DND-41 (cell line): ENCODE measurements at regions not wholly inside any gene's neighbourhood (a gene's known extent, or its start where the extent isn't known, plus 50 kb on each side); places are given as distances from the start of the nearest gene placed in this dataset.

Source experiments
- ATAC-seq: fragments of 200-7000 bp; cut with Tn5 transposase; 3 replicates; pipeline ENCODE4 v1.9.1; 2021; ENCODE audit warnings: low read depth; ENCODE audit not compliant: insufficient read depth
- DNase-seq: peaks from one replicate; pipeline ENCODE4 v3.0.0-alpha.2; 2020
- H2AFZ ChIP-seq: 2 replicates; pipeline ENCODE4 v1.6.0; 2012; ENCODE audit warnings: low read depth, low read length
- H3K27ac ChIP-seq: 2 replicates; pipeline ENCODE4 v1.5.1; 2012; ENCODE audit warnings: low read length, inconsistent platforms
- H3K27me3 ChIP-seq: fragments of 200-600 bp; sonication (generic); 2 replicates; pipeline ENCODE4 v1.6.0; 2012; ENCODE audit warnings: low read length, mild to moderate bottlenecking, inconsistent platforms; ENCODE audit not compliant: insufficient read depth, poor library complexity
- H3K36me3 ChIP-seq: 2 replicates; pipeline ENCODE4 v1.5.1; 2012; ENCODE audit warnings: low read length, inconsistent platforms; ENCODE audit not compliant: insufficient read depth
- H3K4me1 ChIP-seq: 2 replicates; pipeline ENCODE4 v1.5.1; 2012; ENCODE audit warnings: mild to moderate bottlenecking, low read length; ENCODE audit not compliant: insufficient read depth
- H3K4me2 ChIP-seq: 2 replicates; pipeline ENCODE4 v1.6.0; 2012; ENCODE audit warnings: mild to moderate bottlenecking, moderate library complexity, low read length, inconsistent platforms; ENCODE audit not compliant: insufficient read depth
- H3K4me3 ChIP-seq, 2 experiments: fragments of 200-600 bp in 1 of 2; shearing (Covaris generic) in 1 of 2; 2 replicates each; pipeline ENCODE4 v1.5.1; 2012 to 2016; ENCODE audit warnings: inconsistent platforms in 2 of 2, low read length in 2 of 2, mild to moderate bottlenecking in 2 of 2, low read depth in 1 of 2, moderate library complexity in 1 of 2
- H3K79me2 ChIP-seq: 2 replicates; pipeline ENCODE4 v1.6.0; 2012; ENCODE audit warnings: low read length, inconsistent platforms; ENCODE audit not compliant: insufficient read depth
- H3K9ac ChIP-seq: 2 replicates; pipeline ENCODE4 v1.6.0; 2012; ENCODE audit warnings: low read depth, mild to moderate bottlenecking, inconsistent platforms, low read length, moderate library complexity
- H3K9me3 ChIP-seq: 2 replicates; pipeline ENCODE4 v1.5.1; 2012; ENCODE audit warnings: low read length, moderate library complexity, mild to moderate bottlenecking, inconsistent platforms; ENCODE audit not compliant: insufficient read depth, severe bottlenecking
- H4K20me1 ChIP-seq: 2 replicates; pipeline ENCODE4 v1.6.0; 2012; ENCODE audit warnings: low read length; ENCODE audit not compliant: insufficient read depth
- EZH2 ChIP-seq: IDR thresholded peaks from 3 replicates; pipeline ENCODE4 v1.6.1; 2012; ENCODE audit warnings: borderline replicate concordance, low read depth, mild to moderate bottlenecking, moderate library complexity, low read length, inconsistent platforms; ENCODE audit not compliant: severe bottlenecking
- TF ChIP-seq, protein P1 (sequence below): IDR thresholded peaks from 2 replicates; pipeline ENCODE4 v1.5.1; 2012; ENCODE audit warnings: borderline replicate concordance, low read length, moderate library complexity, mild to moderate bottlenecking; ENCODE audit not compliant: poor library complexity, severe bottlenecking; ENCODE audit errors: extremely low read depth

DNA sequence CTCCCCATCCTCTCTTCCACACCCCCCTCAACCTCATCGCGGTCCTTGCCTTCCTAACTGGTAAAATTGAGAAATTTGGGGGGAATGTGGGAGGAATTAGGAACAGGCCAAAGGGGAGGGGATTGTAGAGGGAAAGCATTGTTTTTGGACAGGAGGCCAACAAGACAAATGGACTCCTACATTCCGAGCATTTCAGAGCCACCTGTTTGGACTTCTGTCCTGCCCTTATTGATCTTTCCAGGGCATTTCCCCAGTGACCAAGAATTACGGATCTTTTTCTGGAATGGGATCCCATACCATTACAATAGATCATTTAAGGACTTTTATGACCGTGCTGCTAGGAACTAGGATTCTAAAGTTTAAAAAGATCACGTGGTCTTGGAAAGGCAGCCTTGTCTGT is 221.3 kb upstream of the ASIC2 start:
- no peaks in the 10 kb centered on the region for H3K27me3 ChIP-seq
- H4K20me1 ChIP-seq, result no peaks in the 10 kb centered on the region
- no peak overlapping the region for H3K27ac ChIP-seq
- no peak overlapping the region for H3K4me3 ChIP-seq
- H3K4me2 ChIP-seq, result no peak overlapping the region
- no peak for ATAC-seq
- H3K79me2 ChIP-seq, result no peaks in the 10 kb centered on the region
- no peaks in the 10 kb centered on the region for H3K36me3 ChIP-seq
- H3K9me3 ChIP-seq, result no peaks in the 10 kb centered on the region
- no peak for DNase-seq
- no peak overlapping the region for H3K9ac ChIP-seq
- H2AFZ ChIP-seq, result no peak overlapping the region
- TF ChIP-seq EZH2, result no peak
- TF ChIP-seq, protein P1, sequence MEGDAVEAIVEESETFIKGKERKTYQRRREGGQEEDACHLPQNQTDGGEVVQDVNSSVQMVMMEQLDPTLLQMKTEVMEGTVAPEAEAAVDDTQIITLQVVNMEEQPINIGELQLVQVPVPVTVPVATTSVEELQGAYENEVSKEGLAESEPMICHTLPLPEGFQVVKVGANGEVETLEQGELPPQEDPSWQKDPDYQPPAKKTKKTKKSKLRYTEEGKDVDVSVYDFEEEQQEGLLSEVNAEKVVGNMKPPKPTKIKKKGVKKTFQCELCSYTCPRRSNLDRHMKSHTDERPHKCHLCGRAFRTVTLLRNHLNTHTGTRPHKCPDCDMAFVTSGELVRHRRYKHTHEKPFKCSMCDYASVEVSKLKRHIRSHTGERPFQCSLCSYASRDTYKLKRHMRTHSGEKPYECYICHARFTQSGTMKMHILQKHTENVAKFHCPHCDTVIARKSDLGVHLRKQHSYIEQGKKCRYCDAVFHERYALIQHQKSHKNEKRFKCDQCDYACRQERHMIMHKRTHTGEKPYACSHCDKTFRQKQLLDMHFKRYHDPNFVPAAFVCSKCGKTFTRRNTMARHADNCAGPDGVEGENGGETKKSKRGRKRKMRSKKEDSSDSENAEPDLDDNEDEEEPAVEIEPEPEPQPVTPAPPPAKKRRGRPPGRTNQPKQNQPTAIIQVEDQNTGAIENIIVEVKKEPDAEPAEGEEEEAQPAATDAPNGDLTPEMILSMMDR, result no peak
- no peaks in the 10 kb centered on the region for H3K4me1 ChIP-seq

DNA sequence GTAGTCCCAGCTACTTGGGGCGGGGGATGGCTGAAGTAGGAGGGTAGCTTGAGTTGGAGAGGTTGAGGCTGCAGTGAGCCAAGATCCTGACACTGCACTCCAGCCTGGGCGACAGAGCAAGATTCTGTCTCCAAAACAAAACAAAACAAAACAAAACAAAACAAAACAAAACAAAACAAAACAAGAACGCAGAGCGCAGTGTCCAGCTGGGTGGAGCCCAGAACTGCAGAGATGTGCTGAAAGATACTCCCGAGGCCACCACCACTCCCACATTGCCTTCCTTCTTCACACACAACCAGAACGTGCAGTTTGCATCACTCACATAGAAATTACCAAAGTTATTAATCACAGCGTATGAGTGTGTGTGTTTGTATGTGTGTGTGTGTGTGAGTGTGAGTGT is 222.9 kb upstream of the ASIC2 start:
- no peak overlapping the region for H3K27ac ChIP-seq
- no peak overlapping the region for H2AFZ ChIP-seq
- DNase-seq, result no peak
- no peaks in the 10 kb centered on the region for H3K27me3 ChIP-seq
- ATAC-seq, result no peak
- no peak for TF ChIP-seq EZH2
- TF ChIP-seq, protein P1, result no peak
- no peaks in the 10 kb centered on the region for H3K36me3 ChIP-seq
- H3K79me2 ChIP-seq, result no peaks in the 10 kb centered on the region
- H3K4me3 ChIP-seq, result no peak overlapping the region
- no peaks in the 10 kb centered on the region for H4K20me1 ChIP-seq
- no peak overlapping the region for H3K4me2 ChIP-seq
- H3K9me3 ChIP-seq, result no peaks in the 10 kb centered on the region
- H3K9ac ChIP-seq, result no peak overlapping the region
- no peaks in the 10 kb centered on the region for H3K4me1 ChIP-seq

DNA sequence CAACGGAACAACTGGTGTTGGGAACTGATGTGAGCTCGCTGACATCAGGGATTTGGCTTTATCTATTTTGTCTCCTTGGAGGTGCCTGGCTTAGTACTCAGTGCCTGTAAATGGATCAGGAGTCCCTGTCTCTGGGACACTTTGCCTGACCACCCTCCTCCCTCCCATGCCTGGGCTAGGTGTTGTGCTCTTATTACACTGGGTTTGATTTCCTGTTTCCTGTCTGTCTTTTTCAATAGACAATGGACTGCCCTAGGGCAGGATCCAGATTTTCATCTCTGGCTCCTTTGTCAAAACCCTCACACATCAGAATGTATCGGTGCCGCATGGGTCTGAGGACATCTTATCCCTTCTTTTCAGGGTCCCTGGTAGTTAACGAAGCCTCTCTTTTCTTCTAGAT is 223.6 kb upstream of the ASIC2 start:
- no peaks in the 10 kb centered on the region for H4K20me1 ChIP-seq
- H2AFZ ChIP-seq, result no peak overlapping the region
- no peak overlapping the region for H3K4me3 ChIP-seq
- no peaks in the 10 kb centered on the region for H3K9me3 ChIP-seq
- no peak overlapping the region for H3K27ac ChIP-seq
- H3K27me3 ChIP-seq, result no peaks in the 10 kb centered on the region
- H3K9ac ChIP-seq, result no peak overlapping the region
- no peak for DNase-seq
- no peak overlapping the region for H3K4me2 ChIP-seq
- no peaks in the 10 kb centered on the region for H3K79me2 ChIP-seq
- ATAC-seq, result no peak
- no peaks in the 10 kb centered on the region for H3K4me1 ChIP-seq
- no peaks in the 10 kb centered on the region for H3K36me3 ChIP-seq
- TF ChIP-seq, protein P1, result no peak
- no peak for TF ChIP-seq EZH2

DNA sequence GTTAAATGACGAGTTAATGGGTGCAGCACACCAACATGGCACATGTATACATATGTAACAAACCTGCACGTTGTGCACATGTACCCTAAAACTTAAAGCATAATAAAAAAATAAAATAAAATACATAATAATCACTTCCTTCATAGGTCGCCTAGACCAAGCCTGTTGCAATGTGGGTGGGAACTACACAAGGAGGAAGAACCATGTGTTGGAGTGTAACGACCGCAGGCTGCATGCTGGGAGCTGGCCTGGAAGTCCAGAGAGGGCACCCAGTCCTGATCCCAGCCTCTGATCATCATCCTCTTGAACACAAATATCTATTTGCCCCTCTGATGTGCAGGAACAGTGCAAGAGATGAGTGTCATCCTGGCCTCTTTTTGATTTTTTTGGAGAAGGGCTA is 224.7 kb upstream of the ASIC2 start:
- DNase-seq (no peak), ATAC-seq (no peak)
- no peak overlapping the region for H3K4me2 ChIP-seq
- TF ChIP-seq, protein P1, result no peak
- TF ChIP-seq EZH2, result no peak
- H3K9ac ChIP-seq, result no peak overlapping the region
- no peaks in the 10 kb centered on the region for H3K4me1 ChIP-seq
- H4K20me1 ChIP-seq, result no peaks in the 10 kb centered on the region
- H3K36me3 ChIP-seq, result no peaks in the 10 kb centered on the region
- no peak overlapping the region for H3K4me3 ChIP-seq
- H3K27ac ChIP-seq, result no peak overlapping the region
- H2AFZ ChIP-seq, result no peak overlapping the region
- H3K9me3 ChIP-seq, result no peaks in the 10 kb centered on the region
- H3K27me3 ChIP-seq, result no peaks in the 10 kb centered on the region
- no peaks in the 10 kb centered on the region for H3K79me2 ChIP-seq
